Hepatocyte (in vitro differentiated cells): ENCODE measurements at regions not wholly inside any gene's neighbourhood (a gene's known extent, or its start where the extent isn't known, plus 50 kb on each side); places are given as distances from the start of the nearest gene placed in this dataset.

Experiments used
- EZH2 ChIP-seq: fragments of 200-600 bp; sonication (generic); IDR thresholded peaks from 2 replicates; pipeline ENCODE4 v1.6.1; 2016; ENCODE audit warnings: antibody characterized with exemption, mild to moderate bottlenecking, borderline replicate concordance
- EZH2phosphoT487 ChIP-seq: fragments of 200-600 bp; sonication (generic); IDR thresholded peaks from one replicate; pipeline ENCODE4 v1.6.1; 2018; ENCODE audit warnings: antibody characterized with exemption, mild to moderate bottlenecking, low read depth, moderate library complexity; ENCODE audit not compliant: unreplicated experiment, severe bottlenecking
- TF ChIP-seq, protein P1 (sequence below): fragments of 200-600 bp; sonication (generic); IDR thresholded peaks from 2 replicates; pipeline ENCODE4 v1.5.1; 2016; ENCODE audit warnings: antibody characterized with exemption, mild to moderate bottlenecking; ENCODE audit not compliant: poor library complexity

- TF ChIP-seq, protein P1, sequence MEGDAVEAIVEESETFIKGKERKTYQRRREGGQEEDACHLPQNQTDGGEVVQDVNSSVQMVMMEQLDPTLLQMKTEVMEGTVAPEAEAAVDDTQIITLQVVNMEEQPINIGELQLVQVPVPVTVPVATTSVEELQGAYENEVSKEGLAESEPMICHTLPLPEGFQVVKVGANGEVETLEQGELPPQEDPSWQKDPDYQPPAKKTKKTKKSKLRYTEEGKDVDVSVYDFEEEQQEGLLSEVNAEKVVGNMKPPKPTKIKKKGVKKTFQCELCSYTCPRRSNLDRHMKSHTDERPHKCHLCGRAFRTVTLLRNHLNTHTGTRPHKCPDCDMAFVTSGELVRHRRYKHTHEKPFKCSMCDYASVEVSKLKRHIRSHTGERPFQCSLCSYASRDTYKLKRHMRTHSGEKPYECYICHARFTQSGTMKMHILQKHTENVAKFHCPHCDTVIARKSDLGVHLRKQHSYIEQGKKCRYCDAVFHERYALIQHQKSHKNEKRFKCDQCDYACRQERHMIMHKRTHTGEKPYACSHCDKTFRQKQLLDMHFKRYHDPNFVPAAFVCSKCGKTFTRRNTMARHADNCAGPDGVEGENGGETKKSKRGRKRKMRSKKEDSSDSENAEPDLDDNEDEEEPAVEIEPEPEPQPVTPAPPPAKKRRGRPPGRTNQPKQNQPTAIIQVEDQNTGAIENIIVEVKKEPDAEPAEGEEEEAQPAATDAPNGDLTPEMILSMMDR = no peak
- TF ChIP-seq EZH2 (no peak), EZH2phosphoT487 (no peak)
Observed at GRCh38 chr11:115674937-115675544, 170.8 kb upstream of the CADM1 start.
